BLaER1 (cell line): ENCODE measurements at regions not wholly inside any gene's neighbourhood (a gene's known extent, or its start where the extent isn't known, plus 50 kb on each side); places are given as distances from the start of the nearest gene placed in this dataset.

Source experiments
- H3K27ac ChIP-seq: shearing (Covaris generic); formaldehyde crosslinking; 2 replicates; pipeline ENCODE4 v1.8.1; 2022
- H3K27me3 ChIP-seq: shearing (Covaris generic); formaldehyde crosslinking; 2 replicates; pipeline ENCODE4 v1.8.1; 2022
- H3K36me3 ChIP-seq: shearing (Covaris generic); formaldehyde crosslinking; 2 replicates; pipeline ENCODE4 v1.8.1; 2022
- H3K4me1 ChIP-seq: shearing (Covaris generic); formaldehyde crosslinking; 2 replicates; pipeline ENCODE4 v1.8.1; 2022
- H3K4me2 ChIP-seq: shearing (Covaris generic); formaldehyde crosslinking; 2 replicates; pipeline ENCODE4 v1.8.1; 2022
- H3K4me3 ChIP-seq: shearing (Covaris generic); formaldehyde crosslinking; 2 replicates; pipeline ENCODE4 v1.8.1; 2022
- H3K9ac ChIP-seq: shearing (Covaris generic); formaldehyde crosslinking; 2 replicates; pipeline ENCODE4 v1.8.1; 2022
- H3K9me3 ChIP-seq: shearing (Covaris generic); formaldehyde crosslinking; 2 replicates; pipeline ENCODE4 v1.8.1; 2022
- H4K20me1 ChIP-seq: shearing (Covaris generic); formaldehyde crosslinking; 2 replicates; pipeline ENCODE4 v1.8.1; 2022
- Cebpa-rat ChIP-seq: shearing (Covaris generic); IDR thresholded peaks from 2 replicates; pipeline ENCODE4 v1.8.1; 2022

DNA sequence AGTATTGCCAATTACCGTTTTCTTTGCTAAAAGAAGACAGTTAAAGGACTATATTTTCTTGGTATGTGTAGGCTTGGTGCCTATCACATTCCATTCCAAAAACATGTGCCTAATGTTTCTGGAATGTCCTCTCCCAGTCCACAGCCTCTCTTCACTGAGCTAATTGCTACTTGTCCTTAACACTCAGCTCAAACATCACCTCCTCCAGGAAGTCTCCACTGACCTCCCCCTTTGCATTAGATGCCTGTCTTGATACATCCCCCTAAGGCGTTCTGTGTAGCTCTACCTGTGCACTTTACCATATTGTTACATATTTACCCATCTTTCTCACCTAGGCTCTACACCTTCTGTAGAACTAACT lies 195.6 kb upstream of the CAMK1G start:
- Histone ChIP-seq H3K4me3 (no peak overlapping the region), H3K27ac (no peak overlapping the region), H3K27me3 (no peaks in the 10 kb centered on the region), H3K9ac (no peak overlapping the region), H4K20me1 (no peaks in the 10 kb centered on the region), H3K4me2 (no peak overlapping the region), H3K4me1 (peaks cover 9% of the 10 kb centered on the region), H3K9me3 (no peaks in the 10 kb centered on the region), H3K36me3 (no peaks in the 10 kb centered on the region)
- no peak for TF ChIP-seq Cebpa-rat

DNA sequence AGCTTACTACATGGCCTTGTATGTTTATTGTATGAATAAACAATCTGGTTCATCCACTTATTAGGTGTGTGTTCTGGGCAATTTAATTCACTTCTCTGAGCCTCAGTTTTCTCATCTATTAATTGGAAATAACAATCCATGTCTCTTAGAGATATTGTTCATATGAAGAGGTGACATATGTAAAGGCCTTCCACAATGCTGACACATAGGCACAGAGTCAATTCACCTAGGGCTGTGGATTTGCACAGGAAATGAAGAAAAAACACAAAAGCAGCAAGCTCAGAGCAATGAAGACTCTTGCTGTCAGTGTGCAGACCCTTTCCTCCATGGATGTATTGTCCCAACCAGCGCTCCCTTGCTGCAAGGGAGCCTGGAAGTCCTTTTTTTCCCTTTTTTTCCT lies 195.2 kb upstream of the CAMK1G start:
- H3K27me3 ChIP-seq, result no peaks in the 10 kb centered on the region
- no peak overlapping the region for H3K27ac ChIP-seq
- peaks cover 5% of the 10 kb centered on the region for H3K4me1 ChIP-seq
- no peak for TF ChIP-seq Cebpa-rat
- no peak overlapping the region for H3K4me2 ChIP-seq
- H3K36me3 ChIP-seq, result no peaks in the 10 kb centered on the region
- H4K20me1 ChIP-seq, result no peaks in the 10 kb centered on the region
- H3K4me3 ChIP-seq, result no peak overlapping the region
- no peaks in the 10 kb centered on the region for H3K9me3 ChIP-seq
- no peak overlapping the region for H3K9ac ChIP-seq

DNA sequence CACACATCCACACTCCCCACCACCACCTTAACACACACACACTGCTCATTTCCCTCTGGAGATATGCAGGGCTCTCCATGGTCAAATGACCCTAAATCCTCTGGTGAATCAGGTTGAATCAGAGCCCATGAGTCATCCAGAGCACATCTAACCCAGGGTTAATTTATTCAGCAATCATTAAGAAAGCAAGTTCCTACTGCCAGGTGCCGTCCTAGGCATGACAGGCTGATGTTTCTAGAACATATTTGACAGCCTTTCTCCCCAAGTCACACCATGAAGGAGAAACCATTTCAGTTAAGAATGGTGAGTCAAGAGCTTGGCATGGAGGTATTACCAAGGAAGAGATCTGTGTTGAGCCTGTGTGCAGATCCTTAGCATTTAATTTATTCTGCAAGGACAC lies 194.3 kb upstream of the CAMK1G start:
- Histone ChIP-seq H3K27me3 (no peaks in the 10 kb centered on the region), H3K9ac (no peak overlapping the region), H3K36me3 (no peaks in the 10 kb centered on the region), H3K27ac (no peak overlapping the region), H3K4me2 (no peak overlapping the region), H3K4me3 (no peak overlapping the region), H3K9me3 (no peaks in the 10 kb centered on the region), H4K20me1 (no peaks in the 10 kb centered on the region), H3K4me1 (no peaks in the 10 kb centered on the region)
- no peak for TF ChIP-seq Cebpa-rat

DNA sequence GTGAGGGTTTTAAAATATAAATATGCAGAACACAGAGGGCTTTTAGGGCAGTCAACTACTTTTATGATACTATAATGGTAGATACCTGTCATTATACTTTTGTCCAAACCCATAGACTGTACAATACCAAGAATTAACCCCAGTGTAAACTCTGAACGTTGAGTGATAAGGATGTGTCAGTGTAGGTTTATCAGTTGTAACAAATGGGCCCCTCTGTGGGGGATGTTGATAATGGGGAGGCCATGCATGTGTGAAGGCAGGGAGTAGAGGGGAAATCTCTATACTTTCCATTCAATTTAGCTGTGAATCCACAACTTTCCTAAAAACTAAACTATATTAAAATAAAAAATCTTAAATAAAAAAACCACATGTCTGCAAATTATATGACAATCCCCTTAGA lies 193.5 kb upstream of the CAMK1G start:
- Histone ChIP-seq H3K9ac (no peak overlapping the region), H3K4me3 (no peak overlapping the region), H3K4me2 (no peak overlapping the region), H3K27ac (no peak overlapping the region), H3K36me3 (no peaks in the 10 kb centered on the region), H4K20me1 (no peaks in the 10 kb centered on the region), H3K9me3 (no peaks in the 10 kb centered on the region), H3K27me3 (no peaks in the 10 kb centered on the region), H3K4me1 (peaks cover 2% of the 10 kb centered on the region)
- TF ChIP-seq Cebpa-rat, result no peak

DNA sequence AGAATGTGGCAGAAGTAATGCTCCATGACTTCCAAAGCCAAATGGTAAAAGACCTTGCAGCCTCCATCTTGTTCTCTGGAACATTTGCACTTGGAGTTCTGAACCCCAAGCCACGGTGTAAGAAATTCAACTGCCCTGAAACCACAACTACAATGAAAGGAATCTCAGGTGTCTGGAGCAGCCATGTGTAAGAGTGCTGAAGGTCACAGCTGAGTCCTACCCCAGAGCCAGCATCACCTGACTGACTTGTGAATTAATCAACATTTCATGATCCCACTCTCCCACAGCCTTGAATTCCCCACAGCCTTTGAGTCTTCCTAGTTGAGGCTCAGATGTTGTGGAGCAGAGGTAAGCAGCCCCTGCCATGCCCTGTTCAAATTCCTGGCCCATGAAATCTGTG lies 192.8 kb upstream of the CAMK1G start:
- Histone ChIP-seq H3K36me3 (no peaks in the 10 kb centered on the region), H3K4me1 (peaks cover 9% of the 10 kb centered on the region), H3K27me3 (no peaks in the 10 kb centered on the region), H3K9ac (no peak overlapping the region), H3K27ac (no peak overlapping the region), H4K20me1 (no peaks in the 10 kb centered on the region), H3K4me3 (no peak overlapping the region), H3K4me2 (no peak overlapping the region), H3K9me3 (no peaks in the 10 kb centered on the region)
- no peak for TF ChIP-seq Cebpa-rat

DNA sequence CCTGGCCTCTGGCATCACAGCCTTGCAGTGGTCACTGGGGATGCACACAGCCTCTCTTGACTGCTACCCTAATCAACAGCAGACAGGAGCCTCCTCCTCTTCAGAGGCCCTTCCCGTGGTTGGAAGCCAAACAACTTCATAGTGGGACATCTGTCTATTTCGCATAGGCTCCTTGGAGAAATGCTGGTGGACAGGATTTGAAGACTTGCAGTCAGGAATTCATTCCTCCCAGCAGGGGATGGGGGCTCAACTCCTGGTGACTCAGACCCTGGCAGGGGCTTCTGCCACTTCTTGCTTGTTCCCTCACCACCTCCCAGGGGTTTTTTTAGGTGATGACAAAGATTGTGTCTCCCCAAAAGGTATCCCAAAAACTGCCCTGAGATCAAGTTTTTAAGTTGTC lies 191.7 kb upstream of the CAMK1G start:
- peaks cover 9% of the 10 kb centered on the region for H3K4me1 ChIP-seq
- H3K9me3 ChIP-seq, result no peaks in the 10 kb centered on the region
- no peaks in the 10 kb centered on the region for H3K27me3 ChIP-seq
- H3K4me3 ChIP-seq, result no peak overlapping the region
- TF ChIP-seq Cebpa-rat, result no peak
- no peak overlapping the region for H3K4me2 ChIP-seq
- no peaks in the 10 kb centered on the region for H4K20me1 ChIP-seq
- H3K9ac ChIP-seq, result no peak overlapping the region
- H3K36me3 ChIP-seq, result no peaks in the 10 kb centered on the region
- no peak overlapping the region for H3K27ac ChIP-seq

DNA sequence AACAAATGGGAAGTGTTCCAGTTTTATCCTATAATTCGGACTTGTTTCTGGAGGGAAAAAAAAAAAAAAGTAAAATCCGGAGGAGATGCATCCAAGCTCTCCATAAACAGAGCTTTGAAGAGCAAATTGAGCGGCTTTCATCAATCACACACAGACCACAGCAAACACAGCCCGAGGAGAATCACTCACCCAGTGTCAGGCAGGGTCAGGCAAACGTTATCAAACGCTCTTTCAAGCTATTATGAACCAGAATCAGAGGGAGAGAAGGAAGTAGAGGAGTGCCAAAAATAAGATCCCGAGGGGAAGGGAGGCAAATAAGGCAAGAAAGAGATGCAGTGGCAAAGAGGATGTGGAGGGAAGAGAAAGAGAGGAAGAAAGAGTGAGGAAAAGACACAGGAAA lies 188.3 kb upstream of the CAMK1G start:
- Histone ChIP-seq H3K4me3 (no peak overlapping the region), H3K9ac (no peak overlapping the region), H3K27ac (no peak overlapping the region), H3K27me3 (no peaks in the 10 kb centered on the region), H3K4me1 (peaks cover 9% of the 10 kb centered on the region), H4K20me1 (no peaks in the 10 kb centered on the region), H3K9me3 (no peaks in the 10 kb centered on the region), H3K36me3 (no peaks in the 10 kb centered on the region), H3K4me2 (peak overlapping the region; percentile 44)
- no peak for TF ChIP-seq Cebpa-rat

DNA sequence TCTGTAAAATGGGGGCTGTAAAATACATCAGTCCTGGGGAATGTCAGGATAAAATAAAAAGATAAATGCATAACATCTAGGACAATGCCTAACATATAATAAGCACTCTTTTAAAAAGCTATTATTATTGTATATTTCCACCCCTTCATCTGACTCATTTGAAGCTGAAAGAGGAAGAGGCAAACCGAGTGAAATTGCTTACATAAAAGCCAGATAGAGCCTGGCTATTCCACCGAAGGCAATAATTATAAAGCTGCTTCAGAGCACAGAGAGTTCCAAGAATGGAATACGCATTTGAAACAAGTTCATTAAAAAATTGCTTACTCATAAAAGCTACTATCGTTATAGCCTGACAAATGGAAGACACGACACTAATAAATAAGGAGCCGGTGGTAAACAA lies 186.1 kb upstream of the CAMK1G start:
- H3K27ac ChIP-seq, result no peak overlapping the region
- H4K20me1 ChIP-seq, result no peaks in the 10 kb centered on the region
- H3K9me3 ChIP-seq, result no peaks in the 10 kb centered on the region
- H3K4me2 ChIP-seq, result no peak overlapping the region
- H3K4me1 ChIP-seq, result peaks cover 9% of the 10 kb centered on the region
- H3K36me3 ChIP-seq, result no peaks in the 10 kb centered on the region
- no peaks in the 10 kb centered on the region for H3K27me3 ChIP-seq
- no peak overlapping the region for H3K4me3 ChIP-seq
- no peak for TF ChIP-seq Cebpa-rat
- H3K9ac ChIP-seq, result no peak overlapping the region

DNA sequence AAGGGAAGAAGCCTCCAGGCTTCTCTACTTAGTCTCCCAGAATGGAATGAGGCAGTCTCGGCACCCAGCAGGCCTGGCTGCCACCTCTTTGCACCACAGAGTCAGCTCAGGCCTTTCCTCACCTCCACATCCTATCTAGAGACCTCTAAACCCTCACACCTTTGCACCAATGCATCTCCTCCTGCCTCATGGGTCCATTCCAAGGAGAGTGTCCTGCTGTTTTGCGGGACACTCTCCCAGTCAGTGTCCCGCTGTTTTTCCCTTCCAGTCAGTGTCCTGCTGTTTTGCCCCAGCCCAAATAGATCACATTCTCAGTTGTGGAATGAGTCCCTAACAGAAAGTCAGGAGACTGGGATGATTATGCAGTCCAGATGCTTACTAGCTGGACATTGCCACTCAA lies 185.6 kb upstream of the CAMK1G start:
- Histone ChIP-seq H3K36me3 (no peaks in the 10 kb centered on the region), H3K4me2 (no peak overlapping the region), H3K4me3 (no peak overlapping the region), H3K9ac (no peak overlapping the region), H4K20me1 (no peaks in the 10 kb centered on the region), H3K4me1 (peaks cover 9% of the 10 kb centered on the region), H3K27me3 (no peaks in the 10 kb centered on the region), H3K27ac (no peak overlapping the region), H3K9me3 (no peaks in the 10 kb centered on the region)
- no peak for TF ChIP-seq Cebpa-rat

DNA sequence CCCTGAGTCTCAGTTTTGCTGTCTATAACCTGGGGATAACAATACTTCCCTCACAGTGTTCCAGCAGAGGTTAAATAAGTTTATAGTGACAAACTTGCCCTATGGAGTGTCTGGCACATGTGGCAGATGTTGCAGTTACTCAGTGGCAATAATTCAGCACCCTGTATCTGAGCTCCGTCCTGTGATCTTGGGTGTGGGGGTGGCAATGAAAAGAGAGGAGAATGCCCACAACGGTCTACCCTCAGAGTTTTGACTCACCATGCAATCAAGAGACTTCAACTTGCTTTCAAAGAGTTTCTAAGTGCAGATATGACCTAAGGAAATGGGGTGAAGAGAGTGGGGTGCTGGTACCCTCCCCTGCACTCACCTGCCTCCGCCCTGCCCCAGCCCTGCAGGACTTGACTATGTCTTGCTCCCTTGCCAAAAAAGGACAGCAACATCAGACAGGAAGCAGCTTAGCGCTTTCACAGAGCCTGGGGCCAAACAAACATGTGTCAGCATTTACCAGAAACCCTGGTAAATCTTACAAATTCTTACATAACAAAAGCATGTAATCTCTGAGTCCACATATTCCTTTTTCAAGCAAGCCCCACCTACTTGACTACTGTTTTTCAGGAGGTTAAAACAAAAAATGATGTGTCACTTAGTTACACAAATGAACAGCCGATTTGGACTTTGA lies 185.1 kb upstream of the CAMK1G start:
- Histone ChIP-seq H3K4me3 (no peak overlapping the region), H3K4me1 (peaks cover 9% of the 10 kb centered on the region), H3K27ac (no peak overlapping the region), H3K9ac (no peak overlapping the region), H3K27me3 (no peaks in the 10 kb centered on the region), H3K4me2 (no peak overlapping the region), H4K20me1 (no peaks in the 10 kb centered on the region), H3K9me3 (no peaks in the 10 kb centered on the region), H3K36me3 (no peaks in the 10 kb centered on the region)
- no peak for TF ChIP-seq Cebpa-rat

DNA sequence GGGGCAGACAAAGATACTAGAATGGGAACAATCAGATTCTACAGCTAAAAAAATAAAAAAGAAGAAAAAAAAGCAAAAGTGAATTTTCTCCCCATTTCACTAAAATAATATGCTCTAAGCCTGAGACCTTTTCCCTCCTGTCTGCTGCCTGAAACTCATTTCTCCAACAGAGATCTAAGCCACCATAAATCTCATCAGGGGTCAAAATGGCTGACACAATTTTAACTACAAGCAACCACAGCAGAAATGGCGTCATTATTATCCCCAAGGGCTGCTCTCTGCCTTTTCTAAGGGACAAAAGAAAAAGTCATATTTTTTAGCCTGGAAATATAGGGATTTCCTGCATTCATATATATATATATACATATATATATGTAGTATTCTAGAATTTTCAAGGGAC lies 183.7 kb upstream of the CAMK1G start:
- no peak overlapping the region for H3K9ac ChIP-seq
- H3K9me3 ChIP-seq, result no peaks in the 10 kb centered on the region
- H3K4me1 ChIP-seq, result peaks cover 9% of the 10 kb centered on the region
- no peaks in the 10 kb centered on the region for H4K20me1 ChIP-seq
- no peak overlapping the region for H3K27ac ChIP-seq
- no peak overlapping the region for H3K4me3 ChIP-seq
- H3K27me3 ChIP-seq, result no peaks in the 10 kb centered on the region
- no peak overlapping the region for H3K4me2 ChIP-seq
- TF ChIP-seq Cebpa-rat, result no peak
- H3K36me3 ChIP-seq, result no peaks in the 10 kb centered on the region
